ENCODE measurements at regions not wholly inside any gene's neighbourhood (a gene's known extent, or its start where the extent isn't known, plus 50 kb on each side); places are given as distances from the start of the nearest gene placed in this dataset.

GRCh38 chr5:68679041-68679440 lies 414.8 kb upstream of the SLC30A5 start:
- TF ChIP-seq POLR2A (IDR thresholded peaks at IDR 0.05; ENCODE audit: low read length), result no peak
- TF ChIP-seq GATA1 (IDR thresholded peaks at IDR 0.05; ENCODE audit: low read depth, low read length), result no peak
